AG09309 (cell line): ENCODE measurements at regions not wholly inside any gene's neighbourhood (a gene's known extent, or its start where the extent isn't known, plus 50 kb on each side); places are given as distances from the start of the nearest gene placed in this dataset.

ENCODE experiments used
- DNase-seq: peaks from one replicate; pipeline ENCODE4 v3.0.0-alpha.2; 2010; ENCODE audit warnings: low read depth
- H3K4me3 ChIP-seq: 2 replicates; pipeline ENCODE4 v1.5.1; 2011; ENCODE audit warnings: mild to moderate bottlenecking, low read depth, low read length, moderate library complexity; ENCODE audit not compliant: control insufficient read depth
- CTCF ChIP-seq: IDR thresholded peaks from 2 replicates; pipeline ENCODE4 v1.5.1; 2011; ENCODE audit warnings: mild to moderate bottlenecking, low read depth, low read length, inconsistent platforms; ENCODE audit not compliant: insufficient read depth, control insufficient read depth; ENCODE audit errors: missing control alignments

- no peak for TF ChIP-seq CTCF
- no peak overlapping the region for H3K4me3 ChIP-seq
- no peak for DNase-seq
Observed at GRCh38 chr1:188427642-188428041, 1598.9 kb downstream of the PLA2G4A start.

GRCh38 chr1:188429386-188429785 is 1600.6 kb downstream of the PLA2G4A start:
- no peak overlapping the region for H3K4me3 ChIP-seq
- no peak for TF ChIP-seq CTCF
- no peak for DNase-seq

GRCh38 chr1:188432427-188432826 is 1603.7 kb downstream of the PLA2G4A start:
- no peak for DNase-seq
- no peak overlapping the region for H3K4me3 ChIP-seq
- no peak for TF ChIP-seq CTCF

GRCh38 chr1:188433425-188433824 is 1604.7 kb downstream of the PLA2G4A start:
- no peak for TF ChIP-seq CTCF
- no peak overlapping the region for H3K4me3 ChIP-seq
- DNase-seq, result no peak

- no peak for TF ChIP-seq CTCF
- DNase-seq, result no peak
- no peak overlapping the region for H3K4me3 ChIP-seq
Observed at GRCh38 chr1:188444526-188444925, 1615.8 kb downstream of the PLA2G4A start.

- no peak for DNase-seq
- no peak overlapping the region for H3K4me3 ChIP-seq
- no peak for TF ChIP-seq CTCF
Observed at GRCh38 chr1:188462837-188463236, 1634.1 kb downstream of the PLA2G4A start.

GRCh38 chr1:188463919-188464318 is 1635.2 kb downstream of the PLA2G4A start:
- DNase-seq, result no peak
- no peak overlapping the region for H3K4me3 ChIP-seq
- TF ChIP-seq CTCF, result no peak
